Middle frontal gyrus (tissue), 1 donor: ENCODE measurements at regions not wholly inside any gene's neighbourhood (a gene's known extent, or its start where the extent isn't known, plus 50 kb on each side); places are given as distances from the start of the nearest gene placed in this dataset.
"Not testable (repeated sequence)": the region's sequence is repeated elsewhere in the genome, so short reads cannot be mapped to it uniquely, and the experiment has no call there.

Experiments used
- DNase-seq: peaks from one replicate; pipeline ENCODE4 v3.0.0-alpha.2; 2015; ENCODE audit warnings: low spot score; ENCODE audit errors: extremely low spot score

DNA sequence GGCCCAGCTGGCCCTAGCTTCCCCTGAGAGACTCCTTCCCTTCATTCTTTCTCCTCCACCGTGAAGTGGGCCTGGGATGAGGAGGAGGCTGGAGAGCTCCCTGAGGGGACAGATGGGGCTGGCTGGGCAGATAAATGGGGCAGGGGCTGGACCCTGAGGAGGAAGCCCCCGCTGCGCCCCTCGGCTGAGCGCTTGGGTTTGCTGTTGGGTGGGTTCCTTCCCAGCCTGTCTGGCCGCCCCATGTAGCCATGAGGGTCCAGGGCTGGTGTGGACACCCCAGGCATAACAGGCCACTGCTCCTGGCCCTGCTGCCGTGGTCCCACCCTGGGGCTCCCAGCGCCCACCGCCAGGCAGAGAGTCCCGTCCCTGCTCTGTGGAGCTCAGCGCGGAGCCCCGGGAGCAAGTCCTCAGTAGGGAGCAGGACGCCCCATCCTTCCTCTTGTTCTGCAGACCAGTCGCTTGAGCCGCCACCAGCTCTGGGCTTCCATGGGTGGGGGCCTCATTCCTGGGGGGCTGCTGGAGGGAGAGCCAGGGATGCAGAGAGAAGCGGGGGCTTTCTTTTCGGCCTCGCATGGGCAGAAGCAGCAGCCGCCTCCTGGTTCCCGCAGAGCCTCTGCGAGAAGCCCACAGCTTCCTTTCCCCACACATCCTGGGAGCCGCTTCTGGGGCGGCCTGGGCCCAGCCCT is 266.4 kb upstream of the TCERG1L start:
- DNase-seq: no peak

- no peak for DNase-seq
Observed at GRCh38 chr10:131578472-131578970, 267.0 kb upstream of the TCERG1L start.

DNA sequence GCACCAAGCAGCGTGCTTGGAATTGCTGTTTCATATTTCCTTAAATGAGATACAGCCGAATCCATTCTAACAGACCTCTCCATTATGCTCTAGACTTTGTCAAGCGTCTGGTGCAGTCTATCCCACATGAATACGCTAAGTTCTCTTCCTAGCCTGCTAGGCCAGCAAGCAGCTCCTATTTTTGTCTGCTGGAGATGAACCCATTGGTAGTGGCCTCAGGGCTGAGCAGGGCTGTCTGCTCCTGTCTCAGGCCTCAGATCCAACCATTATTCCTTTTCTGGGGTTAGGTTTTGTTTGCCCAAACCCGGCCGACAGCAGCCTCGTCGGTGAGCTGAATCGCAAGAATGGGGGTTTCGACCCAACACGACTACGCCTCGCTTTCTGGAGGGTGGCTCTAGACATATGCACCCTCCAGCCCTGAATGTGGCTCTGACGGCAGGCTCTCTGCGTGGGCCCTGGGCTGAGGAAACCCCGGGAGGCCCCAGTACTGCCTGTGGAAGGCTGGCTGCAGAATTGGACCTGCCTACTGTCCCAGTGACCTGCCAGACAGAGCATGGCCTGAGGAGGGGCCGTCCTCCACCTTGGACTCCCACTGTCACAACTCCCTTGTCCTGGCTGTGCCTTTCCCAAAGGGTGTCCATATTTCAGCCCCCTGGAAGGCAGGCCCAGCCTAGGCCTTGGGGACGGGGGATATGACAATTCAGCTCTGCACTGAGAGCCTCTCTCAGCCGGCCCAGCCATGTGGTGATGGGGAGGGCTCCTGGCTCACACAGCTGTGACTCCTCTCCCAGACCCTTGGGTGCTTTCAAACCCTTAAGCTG is 267.9 kb upstream of the TCERG1L start:
- no peak for DNase-seq

DNA sequence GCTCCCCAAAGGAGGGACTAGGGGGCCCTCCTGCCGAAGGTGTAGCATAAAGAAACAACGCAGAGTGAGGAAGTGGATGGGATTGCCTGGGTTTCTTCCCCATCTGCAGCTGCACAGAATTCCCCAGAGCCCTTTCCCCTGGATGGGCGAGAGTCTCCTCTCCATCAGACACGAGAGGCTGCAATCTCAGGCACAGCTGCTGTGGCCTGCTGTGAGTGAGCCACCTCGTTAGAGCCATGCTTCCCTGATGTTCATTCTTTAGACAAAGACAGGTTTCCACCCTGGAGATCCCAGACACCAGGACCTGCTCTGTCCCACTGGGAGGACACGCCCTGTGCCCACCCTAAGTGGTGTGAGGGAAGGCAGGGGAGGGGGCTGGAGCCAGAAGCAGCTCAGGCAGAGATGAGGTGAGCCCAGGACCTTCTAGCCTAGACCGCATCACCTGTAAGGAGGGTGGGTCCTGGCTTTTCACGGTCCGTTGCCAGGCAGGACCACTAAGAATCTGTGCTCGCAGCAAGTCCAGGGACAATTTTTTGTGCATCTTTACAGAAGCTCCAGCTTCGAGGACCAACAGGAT is 268.6 kb upstream of the TCERG1L start:
- no peak for DNase-seq

DNA sequence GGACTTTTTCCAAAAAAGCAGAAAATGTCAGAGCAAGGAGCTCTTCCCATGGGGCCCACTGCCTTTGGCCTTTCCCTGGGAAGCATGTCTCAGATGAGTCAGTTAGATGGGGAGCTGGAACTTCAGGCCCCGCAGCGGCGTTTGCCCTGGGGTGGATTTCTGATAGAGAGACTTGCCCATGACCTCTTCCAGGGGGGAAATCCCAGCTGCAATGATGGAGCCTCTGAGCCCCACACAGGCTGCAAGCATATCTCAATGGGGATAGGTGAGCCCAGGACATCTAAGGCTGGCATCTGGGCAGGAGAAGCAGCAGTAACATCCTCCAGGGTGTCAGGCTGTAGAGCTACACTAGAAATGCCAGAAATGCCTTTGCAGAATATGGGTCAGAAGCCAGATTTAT is 269.2 kb upstream of the TCERG1L start:
- DNase-seq: no peak

- DNase-seq: not testable (repeated sequence)
Observed at GRCh38 chr10:131581547-131581946, 270.0 kb upstream of the TCERG1L start.

GRCh38 chr10:131584287-131584686 is 272.8 kb upstream of the TCERG1L start:
- no peak for DNase-seq

DNA sequence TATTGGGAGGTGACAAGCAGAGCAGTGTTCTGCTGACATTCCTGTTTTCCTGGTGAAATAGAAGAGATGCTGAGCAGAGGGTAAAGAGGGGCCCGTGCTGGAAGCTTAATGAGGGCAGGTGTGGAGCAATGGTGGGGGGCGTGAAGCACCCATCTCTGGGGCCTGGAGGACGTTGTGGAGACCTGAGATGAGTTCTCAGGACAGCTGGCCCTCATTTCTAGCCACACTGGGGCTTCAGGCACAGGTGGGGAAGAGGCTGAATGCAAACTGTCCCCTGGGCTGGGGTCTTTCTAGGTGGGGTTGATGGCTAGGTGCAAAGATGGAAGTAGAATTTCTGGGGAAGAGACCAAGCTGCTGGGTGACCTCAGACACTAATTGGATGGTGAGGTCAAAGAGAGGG is 274.2 kb upstream of the TCERG1L start:
- DNase-seq: no peak

DNA sequence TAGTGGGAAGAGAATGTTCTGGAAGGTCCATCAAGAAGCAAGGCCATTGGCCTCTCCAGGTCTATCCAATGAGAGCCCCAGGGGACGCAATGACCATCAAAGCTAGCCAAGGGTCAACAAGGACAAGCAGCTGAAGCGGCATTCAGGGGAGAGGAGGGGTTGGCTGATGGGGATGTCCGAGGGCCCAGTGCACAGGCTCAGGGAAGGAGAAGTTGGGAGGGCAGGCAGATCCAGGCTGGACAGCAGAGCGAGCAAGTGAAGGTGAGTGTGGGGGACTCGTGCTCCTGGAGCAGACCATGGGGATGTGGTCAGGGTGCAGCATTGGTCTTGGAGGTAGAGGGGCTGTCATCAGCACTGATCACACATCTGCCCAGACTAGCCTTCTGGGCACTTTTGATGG is 275.4 kb upstream of the TCERG1L start:
- DNase-seq: no peak

DNA sequence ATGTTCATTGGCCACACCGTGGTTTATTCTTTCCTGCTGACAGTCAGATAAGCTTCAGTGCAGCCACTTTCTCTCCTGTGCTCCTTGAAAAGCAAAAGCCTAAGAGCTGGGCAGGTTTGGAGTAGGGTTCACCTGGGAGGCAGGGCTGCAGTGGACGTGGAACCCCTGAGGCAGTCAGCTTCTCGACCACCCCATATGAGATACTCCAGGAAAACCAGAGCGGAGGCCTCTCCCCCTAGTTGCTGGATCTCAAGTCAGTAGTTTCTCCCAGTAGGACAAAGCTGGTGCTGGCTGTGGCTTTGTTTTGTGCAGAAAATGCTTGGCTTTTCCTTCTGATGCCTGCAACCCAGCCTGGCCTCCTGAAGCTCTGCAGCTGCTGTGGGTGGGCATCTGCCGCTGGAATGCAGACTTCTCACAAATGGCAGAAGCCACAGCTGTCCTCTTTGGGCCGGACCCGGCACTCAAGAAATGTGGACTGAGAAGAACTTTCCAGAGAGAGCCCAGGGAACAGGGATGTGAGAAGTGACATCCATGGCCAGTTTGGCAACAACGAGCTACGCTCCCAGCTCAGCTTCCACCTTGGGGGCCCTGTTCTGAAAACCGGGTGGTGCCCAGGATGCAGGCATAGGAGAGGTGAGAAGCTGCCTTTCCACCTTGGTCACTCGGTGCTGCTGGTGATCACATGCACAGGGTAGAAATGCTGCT is 276.6 kb upstream of the TCERG1L start:
- no peak for DNase-seq

- DNase-seq: no peak
Observed at GRCh38 chr10:131588704-131589220, 277.2 kb upstream of the TCERG1L start.

DNA sequence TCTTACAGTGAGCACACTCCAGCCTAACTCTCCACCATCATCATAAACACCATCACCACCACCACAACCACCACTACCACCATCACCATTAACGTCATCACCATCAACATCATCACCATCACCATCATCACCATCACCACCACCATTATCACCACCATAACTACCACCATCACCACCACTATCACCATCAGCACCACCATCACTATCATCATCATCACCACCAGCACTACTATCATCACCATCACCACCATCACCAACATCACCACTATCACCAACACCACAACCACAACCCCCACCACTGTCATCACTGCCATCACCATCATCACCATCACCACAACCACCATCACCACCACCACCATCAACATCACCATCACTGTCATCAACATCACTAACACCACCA is 279.0 kb upstream of the TCERG1L start:
- no peak for DNase-seq

GRCh38 chr10:131591936-131592335 is 280.4 kb upstream of the TCERG1L start:
- no peak for DNase-seq

DNA sequence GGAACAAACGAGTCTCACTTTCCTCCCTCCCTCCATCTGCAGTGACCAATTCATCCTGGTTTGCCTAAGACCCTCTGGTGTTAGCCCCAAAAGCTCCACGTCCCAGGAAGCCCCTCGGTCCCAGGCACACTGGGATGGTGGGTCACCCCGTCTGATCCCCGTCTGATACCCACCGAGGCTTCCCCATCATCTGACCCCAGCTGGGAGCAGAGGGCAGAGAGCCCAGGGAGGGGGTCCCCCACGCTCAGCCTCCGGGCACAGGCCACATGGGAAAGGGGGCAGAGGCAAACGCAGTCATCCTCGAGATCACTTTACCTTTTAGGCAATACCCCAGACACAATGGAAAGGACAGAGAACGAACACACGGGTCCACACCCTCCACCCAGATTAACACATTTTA is 291.6 kb upstream of the PPP2R2D start:
- DNase-seq: no peak

DNA sequence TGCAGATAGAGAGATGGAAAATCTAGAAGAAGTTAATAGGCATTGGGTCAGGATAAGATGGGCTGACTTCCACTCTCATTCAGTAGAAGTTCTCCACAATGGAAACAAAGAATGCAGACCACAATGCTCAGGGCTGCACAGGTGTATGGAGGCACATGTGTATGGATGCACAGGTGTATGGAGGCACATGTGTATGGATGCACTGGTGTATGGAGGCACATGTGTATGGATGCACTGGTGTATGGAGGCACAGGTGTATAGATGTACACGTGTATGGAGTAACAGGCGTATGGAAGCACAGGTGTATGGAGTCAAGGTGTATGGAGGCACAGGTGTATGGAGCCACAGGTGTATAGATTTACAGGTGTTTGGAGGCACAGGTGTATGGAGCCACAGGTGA is 285.7 kb upstream of the PPP2R2D start:
- no peak for DNase-seq

- DNase-seq: no peak
Observed at GRCh38 chr10:131616040-131616439, 284.8 kb upstream of the PPP2R2D start.

GRCh38 chr10:131617113-131617858 is 283.5 kb upstream of the PPP2R2D start:
- DNase-seq: no peak

GRCh38 chr10:131618587-131619267 is 282.1 kb upstream of the PPP2R2D start:
- DNase-seq: no peak

GRCh38 chr10:131620314-131620713 is 280.5 kb upstream of the PPP2R2D start:
- DNase-seq: no peak

- no peak for DNase-seq
Observed at GRCh38 chr10:131620904-131621303, 279.9 kb upstream of the PPP2R2D start.
